ENCODE measurements at regions not wholly inside any gene's neighbourhood (a gene's known extent, or its start where the extent isn't known, plus 50 kb on each side); places are given as distances from the start of the nearest gene placed in this dataset.
A peak's percentile ranks its signal among the peaks of the same experiment; 100 is the strongest.
"Not testable (repeated sequence)": the region's sequence is repeated elsewhere in the genome, so short reads cannot be mapped to it uniquely, and the experiment has no call there.

DNA sequence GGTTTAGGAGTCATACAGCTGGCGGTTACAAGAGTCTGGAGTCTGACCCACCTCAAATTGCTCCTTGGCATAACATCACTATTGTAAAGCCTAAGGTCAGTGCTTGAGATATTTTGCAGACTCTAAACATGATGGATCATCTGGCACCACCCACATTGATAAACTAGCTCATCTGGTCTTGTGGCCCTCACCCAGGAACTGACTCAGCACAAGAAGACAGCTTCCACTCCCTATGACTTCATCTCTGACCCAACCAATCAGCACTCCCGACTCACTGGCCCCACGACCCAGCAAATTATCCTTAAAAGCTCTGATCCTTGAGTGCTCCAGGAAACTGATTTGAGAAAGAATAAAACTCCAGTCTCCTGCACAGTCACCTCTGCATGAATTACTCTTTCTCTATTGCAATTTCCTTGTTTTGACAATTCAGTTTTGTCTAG lies 115.9 kb downstream of the CD24 start:
- Histone ChIP-seq H3K4me3 (no peak overlapping the region), H3K27me3 (no peaks in the 10 kb centered on the region), H3K36me3 (no peaks in the 10 kb centered on the region), H3K4me1 (peaks cover 0 to 49% (median 0%) of the 10 kb centered on the region in 3 donors), H3K27ac (peak overlapping the region; percentile 48 to 87 (median 83)), H3K9me3 (peaks cover 0 to 6% (median 0%) of the 10 kb centered on the region in 3 donors)
- DNase-seq = no peak
- WGBS, 2 donors = 27 to 38% methylated on average over 3 of the region's 3 CpGs
- TF ChIP-seq, protein P1, sequence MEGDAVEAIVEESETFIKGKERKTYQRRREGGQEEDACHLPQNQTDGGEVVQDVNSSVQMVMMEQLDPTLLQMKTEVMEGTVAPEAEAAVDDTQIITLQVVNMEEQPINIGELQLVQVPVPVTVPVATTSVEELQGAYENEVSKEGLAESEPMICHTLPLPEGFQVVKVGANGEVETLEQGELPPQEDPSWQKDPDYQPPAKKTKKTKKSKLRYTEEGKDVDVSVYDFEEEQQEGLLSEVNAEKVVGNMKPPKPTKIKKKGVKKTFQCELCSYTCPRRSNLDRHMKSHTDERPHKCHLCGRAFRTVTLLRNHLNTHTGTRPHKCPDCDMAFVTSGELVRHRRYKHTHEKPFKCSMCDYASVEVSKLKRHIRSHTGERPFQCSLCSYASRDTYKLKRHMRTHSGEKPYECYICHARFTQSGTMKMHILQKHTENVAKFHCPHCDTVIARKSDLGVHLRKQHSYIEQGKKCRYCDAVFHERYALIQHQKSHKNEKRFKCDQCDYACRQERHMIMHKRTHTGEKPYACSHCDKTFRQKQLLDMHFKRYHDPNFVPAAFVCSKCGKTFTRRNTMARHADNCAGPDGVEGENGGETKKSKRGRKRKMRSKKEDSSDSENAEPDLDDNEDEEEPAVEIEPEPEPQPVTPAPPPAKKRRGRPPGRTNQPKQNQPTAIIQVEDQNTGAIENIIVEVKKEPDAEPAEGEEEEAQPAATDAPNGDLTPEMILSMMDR (IDR thresholded peaks at IDR 0.05) = no peak
- TF ChIP-seq POLR2A (IDR thresholded peaks at IDR 0.05) = no peak
- intact Hi-C loops (cut with DNase I) = no loop called here

GRCh38 chr6:106857771-106858652 lies 116.5 kb downstream of the CD24 start:
- peaks cover 0 to under 1% (median 0%) of the 10 kb centered on the region in 3 donors for H3K9me3 ChIP-seq
- H3K27ac ChIP-seq = peak overlapping the region in 3 of 4 donors; percentile 71 to 85 (median 79)
- H3K36me3 ChIP-seq = no peaks in the 10 kb centered on the region
- H3K27me3 ChIP-seq = no peaks in the 10 kb centered on the region
- DNase-seq = no peak
- H3K4me1 ChIP-seq = peaks cover 0 to 49% (median 0%) of the 10 kb centered on the region in 3 donors
- WGBS, 2 donors = 79 to 84% methylated on average over 9 of the region's 9 CpGs
- no peak overlapping the region for H3K4me3 ChIP-seq
- intact Hi-C loops (cut with DNase I) = no loop called here
- TF ChIP-seq POLR2A (IDR thresholded peaks at IDR 0.05) = no peak
- TF ChIP-seq, protein P1 (IDR thresholded peaks at IDR 0.05) = no peak

GRCh38 chr6:106857310-106857709 lies 117.2 kb downstream of the CD24 start:
- H3K27ac ChIP-seq = peak overlapping the region in 3 of 4 donors; percentile 71 to 85 (median 79)
- peaks cover 0 to 49% (median 0%) of the 10 kb centered on the region in 3 donors for H3K4me1 ChIP-seq
- H3K27me3 ChIP-seq; intact Hi-C loops (cut with DNase I); H3K36me3 ChIP-seq; H3K9me3 ChIP-seq; DNase-seq; H3K4me3 ChIP-seq: not testable (repeated sequence)
- 100% methylated on average over 2 of the region's 2 CpGs; no CpG with 5 or more reads in 1 of the 2 donors for WGBS, 2 donors

DNA sequence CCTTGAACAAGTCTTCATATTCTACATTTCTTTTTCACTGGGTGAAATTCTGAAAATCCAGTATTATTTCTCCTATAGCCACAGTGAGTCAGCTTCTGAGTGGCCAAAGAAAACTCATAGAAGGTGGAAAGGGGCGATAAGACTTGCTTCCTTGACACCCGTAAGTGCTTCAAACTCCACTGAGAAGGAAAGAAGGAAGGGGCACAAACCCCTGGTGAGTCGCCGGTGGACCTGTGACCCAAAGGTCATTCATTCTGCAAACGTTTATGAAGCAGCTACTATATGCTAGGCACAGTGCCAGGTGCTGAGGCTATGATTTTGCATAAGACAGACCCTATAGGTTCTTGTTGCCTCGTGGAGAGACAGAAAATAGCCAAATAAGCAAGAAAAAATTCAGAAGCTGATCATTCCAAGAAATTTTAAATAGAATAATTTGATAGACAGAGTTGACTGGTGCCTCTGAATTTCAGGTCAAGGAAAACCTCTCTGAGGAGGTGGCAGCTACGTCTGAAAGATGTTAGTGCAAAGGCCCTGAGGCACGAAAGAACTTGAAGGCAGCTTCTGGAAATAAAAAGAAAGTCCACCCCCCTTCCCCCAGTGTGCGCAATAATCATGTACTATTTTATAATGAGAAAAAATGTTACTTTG lies 118.2 kb downstream of the CD24 start:
- intact Hi-C loops (cut with DNase I) = no loop called here
- TF ChIP-seq, protein P1 (IDR thresholded peaks at IDR 0.05) = no peak
- no peak for TF ChIP-seq POLR2A (IDR thresholded peaks at IDR 0.05)
- Histone ChIP-seq H3K36me3 (no peaks in the 10 kb centered on the region), H3K4me1 (peaks cover 0 to 49% (median 0%) of the 10 kb centered on the region in 3 donors), H3K27me3 (no peaks in the 10 kb centered on the region), H3K27ac (no peak overlapping the region), H3K4me3 (no peak overlapping the region), H3K9me3 (peaks cover 0 to 9% (median 0%) of the 10 kb centered on the region in 3 donors)
- DNase-seq = no peak
- 70 to 79% methylated on average over 9 of the region's 9 CpGs for WGBS, 2 donors

GRCh38 chr6:106855117-106855516 lies 119.4 kb downstream of the CD24 start:
- Histone ChIP-seq H3K27me3 (no peaks in the 10 kb centered on the region), H3K4me3 (no peak overlapping the region), H3K9me3 (peaks cover 0 to 9% (median 0%) of the 10 kb centered on the region in 3 donors), H3K27ac (peak overlapping the region in 1 of 4 donors; percentile 46), H3K36me3 (no peaks in the 10 kb centered on the region), H3K4me1 (peaks cover 0 to 40% (median 0%) of the 10 kb centered on the region in 3 donors)
- no peak for DNase-seq
- TF ChIP-seq, protein P1 (IDR thresholded peaks at IDR 0.05) = no peak
- no peak for TF ChIP-seq POLR2A (IDR thresholded peaks at IDR 0.05)
- intact Hi-C loops (cut with DNase I) = no loop called here
- WGBS, 2 donors = 30 to 40% methylated on average over 4 of the region's 4 CpGs

Measured in esophagus squamous epithelium (tissue), 5 donors.